DND-41 (cell line): ENCODE measurements at regions not wholly inside any gene's neighbourhood (a gene's known extent, or its start where the extent isn't known, plus 50 kb on each side); places are given as distances from the start of the nearest gene placed in this dataset.

ENCODE experiments used
- EZH2 ChIP-seq: IDR thresholded peaks from 3 replicates; pipeline ENCODE4 v1.6.1; 2012; ENCODE audit warnings: borderline replicate concordance, low read depth, mild to moderate bottlenecking, moderate library complexity, low read length, inconsistent platforms; ENCODE audit not compliant: severe bottlenecking
- TF ChIP-seq, protein P1 (sequence below): IDR thresholded peaks from 2 replicates; pipeline ENCODE4 v1.5.1; 2012; ENCODE audit warnings: borderline replicate concordance, low read length, moderate library complexity, mild to moderate bottlenecking; ENCODE audit not compliant: poor library complexity, severe bottlenecking; ENCODE audit errors: extremely low read depth

DNA sequence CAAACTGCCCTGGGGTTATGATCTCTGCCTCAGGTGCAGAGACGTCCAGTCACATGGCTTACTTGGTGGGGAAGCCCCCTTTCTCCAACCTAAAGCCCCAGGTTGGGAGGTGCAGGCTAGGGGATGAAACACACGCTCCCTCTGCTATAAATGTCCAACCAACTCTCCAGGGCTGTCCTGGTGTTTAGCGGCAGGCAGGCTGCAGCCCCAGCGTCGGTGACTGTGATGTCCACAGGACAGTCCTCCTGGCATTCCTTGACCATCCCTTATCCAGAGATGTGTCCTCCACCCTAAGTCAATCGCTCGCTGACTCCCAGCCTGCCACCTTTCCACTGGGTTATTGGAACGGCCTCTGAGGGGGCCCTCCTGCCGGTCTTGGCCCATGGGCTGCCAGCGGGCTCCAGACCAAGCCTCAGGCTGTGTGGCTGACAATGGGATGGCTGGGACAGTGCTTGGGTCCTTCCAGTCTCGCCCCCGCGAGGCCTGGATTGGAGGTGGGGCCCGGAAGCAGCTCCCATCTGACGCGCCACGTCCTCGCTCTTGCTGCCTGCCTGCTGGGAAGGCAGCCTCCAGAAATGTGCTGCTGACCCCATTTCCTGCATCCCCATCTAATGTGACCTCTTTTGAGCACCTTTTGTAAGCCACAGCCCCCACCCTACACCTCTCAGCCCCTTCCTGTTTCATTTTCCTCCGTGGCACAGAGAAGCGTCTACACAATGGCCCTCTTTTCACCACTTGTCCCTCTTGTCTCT, 60.8 kb upstream of the ADRA2C start:
- TF ChIP-seq, protein P1, sequence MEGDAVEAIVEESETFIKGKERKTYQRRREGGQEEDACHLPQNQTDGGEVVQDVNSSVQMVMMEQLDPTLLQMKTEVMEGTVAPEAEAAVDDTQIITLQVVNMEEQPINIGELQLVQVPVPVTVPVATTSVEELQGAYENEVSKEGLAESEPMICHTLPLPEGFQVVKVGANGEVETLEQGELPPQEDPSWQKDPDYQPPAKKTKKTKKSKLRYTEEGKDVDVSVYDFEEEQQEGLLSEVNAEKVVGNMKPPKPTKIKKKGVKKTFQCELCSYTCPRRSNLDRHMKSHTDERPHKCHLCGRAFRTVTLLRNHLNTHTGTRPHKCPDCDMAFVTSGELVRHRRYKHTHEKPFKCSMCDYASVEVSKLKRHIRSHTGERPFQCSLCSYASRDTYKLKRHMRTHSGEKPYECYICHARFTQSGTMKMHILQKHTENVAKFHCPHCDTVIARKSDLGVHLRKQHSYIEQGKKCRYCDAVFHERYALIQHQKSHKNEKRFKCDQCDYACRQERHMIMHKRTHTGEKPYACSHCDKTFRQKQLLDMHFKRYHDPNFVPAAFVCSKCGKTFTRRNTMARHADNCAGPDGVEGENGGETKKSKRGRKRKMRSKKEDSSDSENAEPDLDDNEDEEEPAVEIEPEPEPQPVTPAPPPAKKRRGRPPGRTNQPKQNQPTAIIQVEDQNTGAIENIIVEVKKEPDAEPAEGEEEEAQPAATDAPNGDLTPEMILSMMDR, result no peak
- TF ChIP-seq EZH2, result no peak
